ENCODE measurements at regions not wholly inside any gene's neighbourhood (a gene's known extent, or its start where the extent isn't known, plus 50 kb on each side); places are given as distances from the start of the nearest gene placed in this dataset.

- peak; percentile 31 for TF ChIP-seq CTCF (IDR thresholded peaks at IDR 0.05)
- no peak for TF ChIP-seq MAX (IDR thresholded peaks at IDR 0.05)
- no peak for TF ChIP-seq RCOR1 (IDR thresholded peaks at IDR 0.05; ENCODE audit: low read depth, low read length)
- TF ChIP-seq SMC3 (IDR thresholded peaks at IDR 0.05), result peak; percentile 18; the same call in 1 of the 3 replicates
- no peak for TF ChIP-seq CHD4 (IDR thresholded peaks at IDR 0.05; ENCODE audit: borderline replicate concordance)
- no peak for TF ChIP-seq RFX5 (IDR thresholded peaks at IDR 0.05)
- no peak for TF ChIP-seq CEBPB (IDR thresholded peaks at IDR 0.05)
These were observed 600.5 kb downstream of the EDEM1 start for GRCh38 chr3:5787861-5788488.

Data from A549 (cell line).